ENCODE measurements at regions not wholly inside any gene's neighbourhood (a gene's known extent, or its start where the extent isn't known, plus 50 kb on each side); places are given as distances from the start of the nearest gene placed in this dataset.

- DNase-seq = peak; percentile 10
Measured at GRCh38 chr3:154758109-154758868, 321.8 kb upstream of the MME start.

DNA sequence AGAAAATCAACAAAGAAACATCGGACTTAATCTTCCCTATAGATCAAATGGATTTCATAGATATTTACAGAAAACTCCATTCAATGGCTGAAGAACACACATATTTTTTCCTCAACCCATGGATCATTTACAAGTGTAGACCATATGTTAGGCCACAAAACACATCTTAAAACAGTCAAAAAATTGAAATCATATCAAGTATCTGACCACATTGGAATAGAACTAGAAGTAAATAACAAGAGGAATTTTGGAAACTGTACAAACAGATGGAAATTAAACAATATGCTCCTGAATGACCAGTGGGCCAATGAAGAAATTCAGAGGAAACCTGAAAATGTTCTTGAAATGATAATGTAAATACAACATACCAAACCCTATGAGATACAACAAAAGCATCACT lies 323.1 kb upstream of the GPR149 start:
- no peak for DNase-seq

DNA sequence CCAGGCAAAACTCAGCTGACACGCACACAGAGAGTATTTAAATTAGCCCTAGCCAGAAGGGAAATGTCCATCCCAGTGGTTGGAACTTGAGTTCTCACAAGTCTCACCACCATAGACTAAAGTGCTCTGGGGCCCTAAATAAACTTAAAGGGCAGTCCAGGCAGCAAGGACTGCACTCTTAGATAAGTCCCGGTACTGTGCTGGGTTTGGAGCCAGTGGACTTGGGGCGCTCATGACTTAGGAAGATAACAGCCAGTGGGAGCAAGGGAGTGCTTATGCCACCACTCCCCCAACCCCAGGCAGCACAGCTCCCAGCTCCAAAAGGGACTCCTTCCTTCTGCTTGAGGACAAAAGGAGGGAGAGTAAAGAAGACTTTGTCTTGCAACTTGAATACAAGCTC lies 319.5 kb upstream of the GPR149 start:
- DNase-seq = no peak

DNA sequence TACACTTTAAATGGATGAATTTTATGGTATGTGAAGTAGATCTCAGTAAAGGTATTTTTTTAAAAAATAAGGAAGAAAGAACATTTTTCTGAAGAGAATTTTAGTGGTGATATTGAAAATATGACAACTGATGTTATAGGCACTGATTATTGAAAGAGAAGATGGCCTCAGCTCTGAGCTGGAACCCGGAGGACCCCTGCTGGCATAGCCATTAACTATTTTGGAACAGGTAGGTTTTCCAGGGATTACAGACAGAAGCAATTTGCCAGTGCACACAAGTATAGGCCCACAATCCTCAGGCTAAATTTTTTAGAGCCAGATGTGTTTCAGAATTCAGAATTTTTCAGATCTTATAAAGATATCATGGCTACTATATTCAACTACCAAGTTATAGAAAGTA lies 315.9 kb upstream of the GPR149 start:
- peak; percentile 7 for DNase-seq

DNA sequence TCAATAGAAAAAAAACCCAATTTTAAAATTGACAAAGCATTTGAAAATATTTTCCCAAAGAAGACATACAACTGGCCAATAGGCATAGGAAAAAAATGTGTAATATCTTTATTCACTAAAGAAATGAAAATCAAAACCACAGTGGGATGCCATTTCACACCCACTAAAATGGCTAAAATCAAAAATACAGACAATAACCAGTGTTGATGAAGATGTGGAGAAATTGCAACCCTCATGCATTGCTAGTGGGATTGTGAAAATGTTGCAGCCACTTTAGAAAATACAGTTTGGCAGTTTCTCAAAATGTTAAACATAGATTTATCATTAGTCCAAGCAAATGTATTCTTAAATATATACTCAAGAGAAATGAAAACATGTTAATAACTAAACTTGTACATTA lies 315.1 kb upstream of the GPR149 start:
- DNase-seq = no peak

- DNase-seq = no peak
Measured at GRCh38 chr3:154743418-154743817, 313.4 kb upstream of the GPR149 start.

- no peak for DNase-seq
Measured at GRCh38 chr3:154734468-154734867, 304.5 kb upstream of the GPR149 start.

DNA sequence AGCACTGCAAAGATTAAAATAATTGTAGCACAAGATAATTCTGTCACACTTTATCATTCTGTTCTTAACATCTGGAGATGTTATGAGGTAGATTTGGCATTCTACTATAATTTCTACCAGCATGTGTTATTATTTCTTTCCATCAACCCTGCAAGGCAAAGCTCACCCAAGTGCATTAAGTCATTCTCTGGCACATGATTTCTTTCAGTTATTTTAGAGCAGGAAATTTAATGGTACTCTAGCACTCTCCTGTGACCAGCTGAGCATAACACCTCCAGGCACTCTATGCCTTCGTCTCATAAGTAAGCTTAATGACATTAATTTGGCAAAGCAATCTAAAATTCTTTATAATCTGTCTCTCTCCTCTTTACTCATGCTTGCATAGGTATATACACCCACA lies 300.2 kb upstream of the GPR149 start:
- peak; percentile 45 for DNase-seq

DNA sequence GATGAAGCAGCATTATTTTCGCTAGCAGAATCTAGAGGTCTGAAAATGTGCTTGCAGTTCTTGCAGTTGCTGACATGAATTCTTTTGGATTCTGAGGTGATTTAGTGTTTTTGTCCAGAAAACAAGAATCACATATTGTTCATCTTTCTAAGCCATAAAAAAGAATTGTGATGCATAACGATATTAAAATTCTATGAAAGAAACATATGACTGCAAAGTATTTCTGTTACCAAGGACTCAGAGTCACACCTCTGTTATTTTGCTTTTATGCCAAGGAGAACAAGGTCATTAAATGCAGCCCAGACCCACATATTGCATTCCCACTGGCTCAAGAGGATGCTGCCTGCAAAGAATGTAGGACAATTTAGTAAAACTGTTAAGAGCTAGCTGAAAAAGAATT lies 299.8 kb upstream of the GPR149 start:
- DNase-seq = no peak

DNA sequence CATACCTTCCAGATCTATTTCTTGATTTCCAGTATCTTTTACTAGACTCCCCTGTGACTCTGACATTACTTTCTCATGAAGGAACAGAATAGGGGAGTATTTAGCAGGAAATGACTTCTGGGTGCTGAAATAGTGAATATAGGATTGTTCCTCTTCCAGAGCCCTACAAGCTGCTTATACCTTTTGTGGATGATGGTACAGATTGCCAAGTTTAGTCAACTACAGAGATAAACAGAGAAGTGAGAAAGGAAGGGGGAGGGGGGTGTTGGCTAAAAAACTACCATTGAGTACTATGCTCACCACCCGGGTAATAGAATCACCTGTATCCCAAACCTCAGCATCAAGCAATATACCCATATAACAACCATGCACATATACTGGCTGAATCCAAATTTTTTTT lies 298.3 kb upstream of the GPR149 start:
- no peak for DNase-seq

DNA sequence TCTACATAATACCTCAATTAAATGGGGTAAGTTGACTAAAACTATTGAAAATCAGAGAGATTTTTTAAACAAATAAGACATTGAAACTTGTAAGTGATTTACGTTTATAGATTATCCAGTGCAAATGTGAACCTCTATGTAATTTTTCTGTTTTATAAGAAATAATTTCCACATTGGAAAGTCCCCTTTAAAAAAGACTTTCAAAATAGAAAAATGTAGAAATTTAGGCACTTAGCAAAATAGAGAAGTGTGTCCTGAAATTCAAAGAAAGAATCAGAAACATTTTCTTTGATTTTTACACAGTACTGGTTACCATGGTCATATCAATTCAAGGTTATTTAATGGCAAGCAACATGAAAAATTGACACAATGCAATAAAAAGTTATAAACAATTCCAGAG lies 290.9 kb upstream of the GPR149 start:
- no peak for DNase-seq

DNA sequence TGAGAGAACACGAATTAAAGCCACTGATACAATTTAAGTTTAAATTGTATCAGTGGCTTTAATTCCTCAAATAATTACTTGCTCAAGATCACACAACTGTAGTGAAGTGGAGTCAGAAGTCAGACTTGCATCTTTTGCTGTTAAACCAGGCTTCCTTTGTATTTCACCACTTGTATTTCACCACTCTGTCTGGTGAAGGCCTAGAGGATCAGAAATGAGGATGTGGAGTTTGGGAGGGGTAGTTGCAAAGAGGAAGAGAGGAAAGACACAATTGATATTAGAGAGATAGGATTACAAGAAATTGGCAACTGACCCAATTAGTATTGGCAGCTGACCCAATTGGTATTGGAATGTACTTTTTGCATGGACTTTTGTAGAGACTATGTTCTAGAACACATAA lies 288.1 kb upstream of the GPR149 start:
- DNase-seq = no peak

DNA sequence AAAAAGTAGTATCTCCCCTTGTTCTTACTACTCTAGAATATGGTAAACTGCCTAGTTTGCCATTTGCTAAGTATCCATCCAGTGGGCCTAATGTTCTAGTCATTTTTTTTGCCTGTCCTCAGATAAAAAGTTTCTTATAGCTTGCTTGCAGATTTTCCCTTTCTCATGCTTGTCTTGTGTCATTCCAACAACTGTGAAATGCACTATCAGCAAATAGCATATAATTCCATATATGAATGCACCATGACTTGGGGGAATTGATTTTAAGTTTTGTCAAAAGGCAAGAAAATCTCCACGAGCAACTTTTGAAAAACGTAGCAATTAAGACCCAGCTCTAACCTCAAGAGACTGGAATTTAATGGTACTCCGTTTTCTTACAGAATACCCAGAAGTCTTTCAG lies 286.2 kb upstream of the GPR149 start:
- DNase-seq = no peak

DNA sequence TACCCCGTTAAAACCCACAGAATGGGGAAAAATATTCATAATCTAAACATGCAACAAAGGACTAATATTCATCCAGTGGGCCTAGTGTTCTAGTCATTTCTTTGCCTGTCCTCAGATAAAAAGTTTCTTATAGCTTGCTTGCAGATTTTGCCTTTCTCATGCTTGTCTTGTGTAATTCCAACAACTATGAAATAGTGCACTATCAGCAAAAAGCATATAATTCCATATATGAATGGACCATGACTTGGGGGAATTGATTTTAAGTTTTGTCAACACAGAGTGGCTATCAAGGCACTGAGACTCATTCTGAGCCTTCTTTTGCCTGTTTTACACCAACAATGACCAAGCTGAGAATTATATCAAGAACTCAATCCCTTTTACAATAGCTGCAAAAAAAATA lies 278.6 kb upstream of the GPR149 start:
- no peak for DNase-seq

GRCh38 chr3:154701055-154701454 lies 271.1 kb upstream of the GPR149 start:
- no peak for DNase-seq

- DNase-seq = no peak
Measured at GRCh38 chr3:154690413-154690812, 260.4 kb upstream of the GPR149 start.

- DNase-seq = no peak
Measured at GRCh38 chr3:154684440-154684839, 254.4 kb upstream of the GPR149 start.

DNA sequence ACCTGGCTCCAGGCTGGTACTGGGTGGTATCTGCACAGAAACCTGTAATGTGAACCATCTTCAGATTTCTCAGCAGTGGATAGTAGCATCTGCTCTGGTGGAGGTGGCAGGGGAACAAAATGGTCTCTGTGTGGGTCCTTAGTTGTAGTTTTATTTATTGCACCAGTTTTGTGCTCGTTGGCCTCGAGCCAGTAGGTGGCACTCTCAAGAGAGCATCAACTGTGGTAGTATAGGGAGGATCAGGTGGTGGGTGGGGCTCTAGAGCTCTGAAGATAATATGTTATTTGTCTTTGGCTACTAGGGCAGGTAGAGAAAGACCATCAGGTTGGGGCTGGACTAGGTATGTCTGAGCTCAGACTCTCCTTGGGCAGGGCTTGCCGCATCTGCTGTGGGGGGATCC lies 254.0 kb upstream of the GPR149 start:
- DNase-seq = no peak

DNA sequence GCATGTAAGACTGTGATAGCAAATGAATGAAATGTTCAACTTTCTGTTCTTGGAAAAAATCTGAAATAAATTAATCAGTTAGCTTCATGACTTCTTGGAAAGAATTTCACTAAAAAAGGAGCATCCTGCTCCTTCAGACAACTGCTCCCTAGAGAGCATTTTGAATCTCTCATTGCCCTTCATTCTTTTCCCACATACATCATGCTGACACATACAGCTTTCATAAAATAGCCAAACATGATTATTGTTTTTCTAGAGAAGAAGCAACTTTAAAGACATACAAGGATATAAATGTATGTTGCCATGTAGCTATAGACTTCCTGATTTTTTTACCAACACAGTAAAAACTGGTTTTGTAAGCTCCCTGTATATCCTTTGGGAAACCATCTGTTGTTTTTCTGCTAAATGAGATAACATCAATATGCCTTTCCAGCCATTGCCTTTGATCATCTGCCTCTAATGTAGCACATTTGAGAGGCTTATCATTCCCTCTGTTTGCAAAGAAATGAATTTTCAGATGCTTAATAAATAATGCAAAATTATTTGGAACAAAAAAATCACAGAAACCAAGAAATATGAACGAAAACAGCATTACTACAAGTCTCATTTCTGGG lies 248.2 kb upstream of the GPR149 start:
- peak; percentile 74 for DNase-seq

- no peak for DNase-seq
Measured at GRCh38 chr3:154668835-154669234, 238.8 kb upstream of the GPR149 start.

GRCh38 chr3:154668187-154668586 lies 238.2 kb upstream of the GPR149 start:
- no peak for DNase-seq

DNA sequence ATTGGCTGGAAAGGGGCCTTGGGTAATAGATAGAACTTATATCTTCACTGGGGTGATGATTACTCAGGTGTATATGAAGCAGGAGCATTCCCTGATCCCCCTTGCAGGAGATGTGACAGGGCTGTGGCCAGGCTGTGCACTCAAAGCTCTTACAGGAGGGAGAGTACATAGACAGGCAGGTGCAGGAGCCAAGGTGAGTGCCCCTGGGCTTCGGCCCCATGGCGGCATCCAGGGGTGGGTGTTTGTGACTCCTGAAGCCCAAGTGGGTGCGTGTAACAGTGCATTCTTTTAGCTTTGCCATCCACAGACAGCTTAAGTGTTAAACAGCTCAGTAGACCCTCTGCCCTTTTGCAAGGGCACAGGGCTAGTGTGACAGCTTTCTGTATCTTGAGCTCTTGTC lies 236.6 kb upstream of the GPR149 start:
- no peak for DNase-seq

GRCh38 chr3:154664714-154665113 lies 234.7 kb upstream of the GPR149 start:
- DNase-seq = no peak

- DNase-seq = no peak
Measured at GRCh38 chr3:154662851-154663250, 232.9 kb upstream of the GPR149 start.

- DNase-seq = no peak
Measured at GRCh38 chr3:154660811-154661210, 230.8 kb upstream of the GPR149 start.
